ENCODE measurements at regions not wholly inside any gene's neighbourhood (a gene's known extent, or its start where the extent isn't known, plus 50 kb on each side); places are given as distances from the start of the nearest gene placed in this dataset.
"Not testable (repeated sequence)": the region's sequence is repeated elsewhere in the genome, so short reads cannot be mapped to it uniquely, and the experiment has no call there.

DNA sequence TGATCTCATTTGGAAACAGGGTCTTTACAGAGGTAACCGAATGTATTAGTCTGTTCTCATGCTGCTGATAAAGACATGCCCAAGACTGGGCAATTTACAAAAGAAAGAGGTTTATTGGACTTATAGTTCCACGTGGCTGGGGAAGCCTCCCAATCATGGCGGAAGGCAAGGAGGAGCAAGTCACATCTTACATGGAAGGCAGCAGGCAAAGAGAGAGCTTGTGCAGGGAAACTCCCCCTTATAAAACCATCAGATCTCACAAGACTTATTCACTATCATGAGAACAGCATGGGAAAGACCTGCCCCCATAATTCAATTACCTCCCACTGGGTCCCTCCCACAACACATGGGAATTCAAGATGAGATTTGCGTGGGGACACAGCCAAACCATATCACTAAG lies 171.8 kb upstream of the ID2 start:
- in situ Hi-C loops (cut with HindIII; ENCODE audit: low sequenced_read_pairs), result not testable (repeated sequence)

DNA sequence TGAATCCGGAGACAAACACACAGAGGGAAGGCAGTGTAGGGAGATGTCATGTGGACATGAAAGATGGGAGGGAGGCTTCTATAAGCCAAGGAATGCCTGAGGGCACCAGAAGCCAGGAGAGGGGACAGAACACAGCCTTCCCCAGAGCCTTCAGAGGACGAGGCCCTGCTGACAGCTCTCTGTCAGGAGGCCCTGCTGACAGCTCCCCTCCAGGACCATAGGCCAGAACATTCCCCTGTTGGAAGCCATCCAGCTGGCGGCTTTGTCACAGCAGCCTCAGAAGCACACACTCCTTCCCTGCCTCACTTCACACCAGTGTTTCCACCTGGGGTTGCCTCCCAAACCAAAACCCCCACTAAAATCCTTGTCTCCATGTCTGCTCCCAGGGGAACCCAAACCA lies 171.3 kb upstream of the ID2 start:
- in situ Hi-C loops (cut with HindIII; ENCODE audit: low sequenced_read_pairs), result no loop called here

DNA sequence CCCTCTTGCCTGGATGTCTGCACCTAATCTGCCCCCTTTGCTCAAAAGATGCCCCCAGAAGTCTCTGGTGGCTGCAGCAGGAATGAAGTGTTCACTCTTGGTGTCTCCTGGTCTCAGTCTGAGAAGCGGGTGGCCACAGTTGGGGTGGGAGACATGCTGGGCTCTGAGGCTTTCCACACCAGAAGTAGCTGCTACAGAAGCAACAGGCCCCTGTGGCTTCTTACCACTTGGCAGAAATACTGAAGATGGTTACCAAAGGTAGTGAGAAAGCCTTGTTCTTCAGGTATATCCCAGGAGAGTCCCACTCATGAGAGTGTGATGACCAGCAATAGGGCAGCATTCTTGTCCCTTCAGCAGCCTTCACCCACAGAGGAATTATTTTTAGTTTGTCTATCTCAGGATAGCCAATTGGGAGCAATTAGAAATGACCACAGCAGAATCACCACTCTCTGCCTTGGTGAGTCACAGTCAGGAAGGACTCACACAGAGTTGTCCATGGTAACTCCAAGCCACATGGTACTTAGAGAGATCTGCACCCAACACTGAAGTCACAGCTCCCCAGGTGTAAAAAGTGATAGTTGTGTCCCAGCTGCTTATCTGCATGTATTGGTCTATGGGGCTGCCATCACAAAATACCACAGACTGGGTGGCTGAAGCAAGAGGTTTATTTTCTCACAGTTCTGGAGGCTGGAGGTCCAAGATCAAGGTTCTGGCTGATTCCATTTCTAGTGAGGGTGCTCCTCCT lies 169.8 kb upstream of the ID2 start:
- in situ Hi-C loops (cut with HindIII; ENCODE audit: low sequenced_read_pairs), result no loop called here

DNA sequence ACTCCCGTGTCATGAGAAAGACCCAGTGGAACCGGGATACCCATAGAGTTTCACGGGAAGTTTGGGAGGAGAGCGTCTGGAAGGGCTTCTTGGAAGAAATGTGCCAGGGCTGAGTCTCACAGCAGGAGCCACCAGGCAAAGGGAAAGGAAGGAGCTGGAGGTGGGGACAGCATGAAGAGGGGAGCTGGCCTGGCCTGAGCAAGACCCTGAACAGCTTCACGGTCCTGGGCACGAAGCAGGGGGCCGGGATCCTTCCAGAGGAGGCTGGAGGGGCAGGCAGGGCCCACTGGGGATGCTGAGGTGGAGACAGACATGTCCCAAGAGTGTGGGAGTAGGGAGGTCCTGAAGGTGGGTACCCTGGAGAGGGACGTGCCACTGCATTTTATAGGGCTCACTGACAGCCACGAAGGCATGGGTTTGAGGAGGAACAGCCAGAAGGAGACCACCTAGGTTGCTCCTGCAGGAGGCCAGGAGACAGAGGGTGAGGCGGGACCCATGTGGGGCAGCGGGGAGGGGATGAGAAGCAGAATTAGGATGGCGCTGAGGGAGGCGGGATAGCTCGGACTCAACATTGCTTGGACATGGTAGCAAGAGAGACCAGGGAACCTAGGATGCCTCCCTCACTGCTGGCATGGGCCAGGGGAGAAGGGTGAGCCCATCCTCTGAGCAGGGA lies 168.1 kb upstream of the ID2 start:
- in situ Hi-C loops (cut with HindIII; ENCODE audit: low sequenced_read_pairs), result no loop called here

DNA sequence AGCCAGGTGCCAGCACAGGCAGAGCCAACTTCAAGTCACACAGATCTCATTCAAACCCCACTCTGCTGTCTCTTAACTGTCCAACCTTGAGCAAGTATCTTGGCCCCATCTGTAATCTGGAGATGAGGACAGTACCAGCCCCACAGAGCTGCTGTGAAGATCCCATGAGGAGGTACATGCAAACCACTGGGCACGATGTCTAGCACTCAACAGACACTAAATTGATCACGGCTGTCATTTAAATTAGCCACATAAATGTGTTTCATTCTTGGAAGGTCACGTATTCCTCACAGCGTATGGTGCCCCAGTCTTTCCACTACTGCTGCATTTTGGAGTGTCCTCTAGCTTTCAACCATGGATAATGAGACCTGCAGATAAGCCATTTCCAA lies 167.6 kb upstream of the ID2 start:
- in situ Hi-C loops (cut with HindIII; ENCODE audit: low sequenced_read_pairs), result no loop called here

DNA sequence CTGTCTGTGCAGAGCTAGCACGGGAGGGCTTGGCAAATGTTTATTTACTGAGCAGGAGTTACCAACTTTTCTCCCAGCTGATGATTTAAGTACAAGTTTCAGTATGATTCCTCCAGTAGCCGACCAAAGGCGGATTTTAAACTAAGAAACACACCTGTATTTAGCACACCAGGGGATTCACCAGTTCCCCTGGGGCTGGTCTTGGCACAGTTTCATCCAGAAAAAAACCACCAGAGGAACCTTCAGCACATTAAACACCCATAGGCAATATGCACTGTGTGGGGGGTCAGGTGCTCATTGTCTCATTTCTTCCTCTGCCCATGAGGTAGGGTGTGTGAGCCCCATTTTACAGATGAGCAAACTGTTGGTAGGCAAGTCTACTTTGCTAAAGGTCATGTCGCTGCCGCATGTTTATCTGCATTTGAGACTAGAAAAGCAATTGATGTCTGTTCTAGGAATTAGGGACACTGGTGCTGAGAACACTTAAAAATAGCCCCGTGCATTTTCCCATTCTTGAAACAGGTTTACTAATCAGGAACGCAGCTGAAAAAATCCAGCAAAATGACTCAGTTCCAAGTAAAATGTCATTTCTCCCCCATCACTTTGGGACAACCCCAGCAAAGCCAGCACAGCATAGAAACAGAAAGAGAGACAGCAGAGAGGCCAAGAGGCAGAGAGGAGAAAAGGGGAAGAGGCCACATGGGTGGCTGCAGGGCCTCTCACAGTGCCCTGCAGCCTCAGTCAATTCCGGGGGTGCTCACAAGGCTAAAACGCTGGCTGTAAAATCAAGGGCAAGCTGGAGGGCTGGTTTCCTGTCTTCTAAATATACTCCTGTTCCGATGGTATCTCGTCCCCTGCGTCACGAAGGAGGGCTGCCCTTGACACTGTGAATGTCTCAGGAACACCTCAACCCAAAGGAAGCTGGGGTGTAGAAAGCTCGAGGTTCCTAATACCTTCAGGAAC lies 166.8 kb upstream of the ID2 start:
- in situ Hi-C loops (cut with HindIII; ENCODE audit: low sequenced_read_pairs), result no loop called here

DNA sequence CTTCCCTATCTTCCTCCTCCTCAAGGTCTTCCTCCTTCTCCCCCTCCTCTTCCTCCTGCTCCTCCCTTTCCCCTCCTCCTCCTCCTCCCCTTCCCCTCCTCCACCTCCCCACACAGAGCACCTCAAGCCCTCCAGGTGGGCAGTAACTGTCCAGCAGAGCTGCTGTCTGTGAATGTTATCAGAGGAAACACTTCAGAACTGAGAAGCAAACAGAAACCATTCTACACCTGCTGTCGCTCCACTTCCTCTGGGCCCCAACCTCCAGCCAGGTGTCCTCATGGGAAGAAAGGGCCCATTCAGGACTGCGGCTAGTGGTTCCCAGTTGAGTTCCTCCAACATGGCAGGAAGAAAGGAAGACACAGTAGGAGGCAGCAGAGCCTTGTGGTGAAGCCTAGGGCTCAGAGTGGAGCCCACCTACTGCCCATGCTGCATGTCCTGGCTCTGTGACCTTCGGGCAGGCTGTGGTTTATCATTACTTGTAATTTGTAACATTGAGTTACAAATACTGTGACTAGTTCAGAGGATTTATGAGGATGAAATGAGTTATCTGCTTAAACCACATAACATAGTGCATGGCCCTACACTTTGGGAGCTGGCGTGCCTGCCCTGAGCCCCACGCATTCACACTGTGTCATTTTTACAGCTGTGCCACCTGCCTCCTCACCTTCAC lies 165.9 kb upstream of the ID2 start:
- in situ Hi-C loops (cut with HindIII; ENCODE audit: low sequenced_read_pairs), result no loop called here

DNA sequence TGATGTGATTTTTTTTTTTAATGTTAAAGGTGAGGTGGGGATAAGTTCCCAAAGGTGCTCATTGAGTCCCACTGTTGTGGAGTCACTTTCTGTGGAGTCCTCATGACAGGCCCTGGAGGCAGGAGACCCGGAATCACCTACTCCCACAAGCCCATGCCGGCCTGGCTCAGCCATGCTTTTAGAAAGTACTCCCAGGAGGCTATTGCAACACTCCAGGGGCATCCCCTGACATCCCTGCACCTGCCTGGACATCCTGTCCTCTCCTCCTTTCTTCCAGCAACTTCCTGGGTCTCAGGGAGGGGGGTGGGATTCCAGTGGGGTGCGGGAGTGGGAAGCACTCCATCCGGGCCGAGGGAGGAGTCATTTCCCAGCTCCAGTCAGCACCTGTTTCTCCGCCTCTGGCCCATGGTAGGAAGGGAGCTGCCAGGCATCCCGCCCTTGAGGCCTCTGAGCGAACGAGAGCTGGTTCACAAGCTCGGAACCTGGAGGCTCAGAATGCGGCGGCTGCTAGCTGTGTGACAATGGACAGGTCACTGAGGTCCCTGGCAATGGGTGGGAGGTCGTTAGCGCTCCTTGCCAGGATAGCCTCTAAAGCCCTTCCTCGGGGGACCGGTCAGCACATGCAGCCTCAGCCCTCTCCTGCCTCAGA lies 163.9 kb upstream of the ID2 start:
- in situ Hi-C loops (cut with HindIII; ENCODE audit: low sequenced_read_pairs), result no loop called here

DNA sequence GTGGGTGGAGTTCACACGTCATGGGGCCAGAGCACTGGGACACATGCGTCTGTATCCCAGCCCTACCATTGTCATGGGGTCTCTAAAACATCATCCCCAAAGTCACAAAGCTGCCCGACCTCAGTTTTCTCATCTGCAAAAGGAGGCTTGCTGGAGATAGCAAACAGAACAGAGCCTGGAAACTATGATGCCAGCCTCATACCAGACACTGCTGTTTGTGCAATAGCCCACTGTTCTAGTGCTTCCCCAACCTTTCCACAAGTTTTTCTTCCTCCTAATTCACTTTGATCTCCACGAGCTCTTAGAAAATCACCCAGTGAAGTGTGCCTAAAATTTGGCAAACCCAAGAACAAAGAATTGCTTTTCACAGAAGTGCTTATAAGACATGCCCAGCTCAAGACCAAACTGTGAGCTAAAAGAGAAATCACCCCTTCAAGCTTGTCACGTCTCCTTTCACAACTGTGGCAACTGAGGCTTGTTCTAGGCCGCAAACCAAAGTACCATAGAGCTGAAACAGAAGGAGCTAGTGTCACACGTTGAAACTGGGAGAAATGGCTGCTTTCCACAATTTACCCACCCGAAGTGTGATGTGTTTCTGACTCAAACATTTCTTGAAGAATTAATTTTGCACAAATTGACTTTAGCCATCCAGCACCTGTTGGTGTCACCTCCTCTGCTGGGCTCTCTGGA lies 162.7 kb upstream of the ID2 start:
- in situ Hi-C loops (cut with HindIII; ENCODE audit: low sequenced_read_pairs), result no loop called here

DNA sequence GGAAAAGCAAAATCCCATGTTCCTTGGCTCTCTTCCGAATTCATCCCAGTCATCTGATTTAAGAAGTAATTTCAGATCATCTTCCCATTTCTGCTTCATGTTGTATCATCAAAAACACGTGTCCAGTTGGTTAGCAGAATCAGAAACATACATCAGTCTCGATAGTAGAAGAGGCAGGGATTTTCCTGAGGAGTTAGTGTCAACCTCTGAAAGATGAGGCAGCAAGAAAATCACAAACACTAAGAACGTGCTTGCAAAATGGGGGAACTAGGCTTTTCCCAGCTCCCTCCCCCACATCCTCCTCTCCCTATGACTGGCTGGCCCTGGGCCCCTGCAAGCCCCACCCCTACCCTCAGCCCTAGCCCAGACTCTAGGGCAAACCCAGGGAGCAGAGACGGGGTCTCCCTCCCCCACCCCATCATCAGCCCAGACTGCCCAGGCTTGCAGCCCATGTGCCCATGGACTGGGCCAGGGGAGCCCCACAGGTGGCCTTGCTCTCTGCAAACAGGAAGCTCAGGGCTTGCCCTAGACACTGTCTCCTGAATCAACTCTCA lies 161.0 kb upstream of the ID2 start:
- in situ Hi-C loops (cut with HindIII; ENCODE audit: low sequenced_read_pairs), result no loop called here

DNA sequence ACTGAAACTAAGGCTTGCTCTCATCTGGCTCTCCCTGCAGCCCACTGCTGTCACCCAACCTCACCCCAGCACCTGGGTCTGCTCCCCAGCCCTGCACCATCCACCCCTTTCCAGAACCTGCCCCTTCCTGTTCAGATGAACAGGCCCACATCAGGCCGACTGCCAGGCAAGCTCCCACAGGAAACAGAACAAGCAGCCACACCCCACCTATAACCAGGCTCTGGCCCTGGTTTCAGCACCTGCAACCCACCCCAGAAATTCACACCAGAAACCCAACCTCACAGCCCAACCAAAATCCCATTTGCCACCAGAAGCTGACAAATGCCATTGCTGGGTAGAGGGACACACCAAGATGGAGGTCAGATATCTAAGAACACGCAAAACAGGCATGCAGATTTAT lies 159.2 kb upstream of the ID2 start:
- in situ Hi-C loops (cut with HindIII; ENCODE audit: low sequenced_read_pairs), result no loop called here

DNA sequence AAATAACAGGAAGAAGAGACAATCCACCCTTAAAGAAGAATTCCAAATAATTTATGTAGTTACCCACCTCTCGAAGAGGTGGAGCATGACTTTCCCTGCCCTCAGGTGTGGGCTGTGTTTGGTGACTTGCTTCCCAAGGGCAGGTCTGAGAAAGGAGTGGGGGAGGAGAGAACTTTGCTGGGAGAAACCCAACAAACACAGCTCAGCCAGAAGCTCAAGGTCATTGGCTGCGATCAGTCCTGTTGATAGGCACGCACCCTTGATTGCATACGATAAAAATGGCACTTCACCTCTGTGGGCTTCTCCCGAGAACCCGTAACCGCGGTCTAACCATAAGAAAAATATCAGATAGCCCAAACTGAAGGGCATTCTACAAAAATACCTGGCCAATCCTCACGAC lies 157.5 kb upstream of the ID2 start:
- in situ Hi-C loops (cut with HindIII; ENCODE audit: low sequenced_read_pairs), result no loop called here

DNA sequence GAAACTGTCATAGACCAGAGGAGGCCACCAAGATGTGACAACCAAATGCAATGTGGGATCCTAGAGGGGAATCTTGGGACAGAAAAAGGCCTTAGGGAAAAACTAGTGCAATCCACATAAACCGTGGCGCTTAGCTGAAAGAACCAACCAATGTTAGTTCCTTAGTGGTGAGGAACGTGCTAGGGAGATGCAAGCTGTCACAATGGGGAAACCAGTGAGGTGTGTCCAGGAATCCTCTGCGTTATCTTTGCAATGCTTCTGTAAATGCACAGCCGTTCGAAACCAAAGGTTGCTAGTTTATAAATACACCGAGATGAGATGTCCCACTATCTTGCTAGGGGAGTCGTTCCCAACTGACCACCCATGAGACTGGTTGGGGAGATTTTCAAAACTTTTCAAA lies 157.0 kb upstream of the ID2 start:
- in situ Hi-C loops (cut with HindIII; ENCODE audit: low sequenced_read_pairs), result no loop called here

DNA sequence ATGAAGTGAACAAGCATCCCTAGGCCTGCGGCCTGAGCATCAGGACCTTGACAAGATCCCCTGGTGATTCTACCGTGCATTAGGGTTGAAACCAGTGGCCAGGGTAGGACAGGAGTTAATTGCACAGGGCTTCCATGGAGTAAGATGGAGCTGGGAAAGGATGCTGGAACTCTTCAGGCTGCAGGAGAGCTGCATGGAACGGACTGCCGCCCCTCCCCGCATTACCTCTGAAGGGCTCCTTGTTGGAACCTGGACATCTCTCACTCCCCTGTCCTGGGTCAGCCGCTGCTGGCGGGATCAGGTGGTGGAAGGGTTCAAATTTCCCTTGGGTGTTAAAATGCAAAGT lies 156.6 kb upstream of the ID2 start:
- in situ Hi-C loops (cut with HindIII; ENCODE audit: low sequenced_read_pairs), result no loop called here

DNA sequence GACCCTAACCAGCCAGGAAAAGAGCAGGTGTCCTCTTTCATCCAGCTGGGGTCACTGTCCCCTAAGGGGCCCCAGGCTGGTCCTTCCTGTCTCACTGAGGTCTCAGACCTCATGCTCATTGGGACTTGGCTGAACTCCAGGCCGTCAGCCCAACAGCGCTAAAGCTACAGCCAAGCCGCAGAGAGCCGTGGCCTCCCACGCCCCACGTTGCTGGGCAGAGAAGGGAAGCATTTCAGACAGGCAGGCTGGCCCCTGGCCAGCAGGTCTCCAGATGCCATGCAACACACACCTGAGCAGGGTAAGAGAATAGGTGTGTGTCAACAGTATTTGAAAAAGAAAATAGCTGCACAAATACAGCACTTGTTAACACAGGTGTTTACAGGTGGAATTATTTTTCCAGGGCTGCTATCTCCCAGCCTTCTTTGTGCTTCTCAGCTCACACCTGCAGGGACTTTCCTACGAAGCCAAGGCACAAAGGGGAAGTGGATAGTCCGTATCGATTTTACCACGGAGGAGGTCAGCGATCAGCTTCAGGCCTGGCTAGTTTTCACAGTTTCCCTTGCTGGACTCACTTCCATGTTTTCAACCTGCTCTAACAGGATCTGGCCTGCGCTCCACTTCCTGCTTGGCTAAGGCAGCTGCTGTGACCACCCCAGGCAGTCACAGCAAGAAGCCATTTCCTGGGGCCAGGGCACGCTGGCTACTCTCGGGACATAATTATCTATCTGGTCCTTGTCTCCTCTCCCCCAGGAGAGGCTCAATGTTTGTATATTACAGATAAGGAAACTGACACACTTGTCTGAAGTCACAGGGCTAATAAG lies 156.1 kb upstream of the ID2 start:
- in situ Hi-C loops (cut with HindIII; ENCODE audit: low sequenced_read_pairs), result no loop called here

DNA sequence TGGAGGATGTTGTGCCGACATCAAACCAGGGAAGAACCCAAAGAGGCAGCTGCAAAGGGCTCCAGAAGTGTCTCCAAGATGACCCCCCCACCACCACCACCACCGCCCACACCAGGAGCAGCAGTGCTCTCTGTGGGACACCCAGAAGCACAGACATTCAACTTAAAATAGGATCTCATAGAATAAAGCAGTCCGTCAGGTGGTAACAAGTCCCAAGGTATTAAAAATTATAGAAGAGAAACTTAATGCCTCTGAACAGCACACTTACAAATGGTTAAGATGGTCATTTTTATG lies 155.5 kb upstream of the ID2 start:
- in situ Hi-C loops (cut with HindIII; ENCODE audit: low sequenced_read_pairs), result no loop called here

DNA sequence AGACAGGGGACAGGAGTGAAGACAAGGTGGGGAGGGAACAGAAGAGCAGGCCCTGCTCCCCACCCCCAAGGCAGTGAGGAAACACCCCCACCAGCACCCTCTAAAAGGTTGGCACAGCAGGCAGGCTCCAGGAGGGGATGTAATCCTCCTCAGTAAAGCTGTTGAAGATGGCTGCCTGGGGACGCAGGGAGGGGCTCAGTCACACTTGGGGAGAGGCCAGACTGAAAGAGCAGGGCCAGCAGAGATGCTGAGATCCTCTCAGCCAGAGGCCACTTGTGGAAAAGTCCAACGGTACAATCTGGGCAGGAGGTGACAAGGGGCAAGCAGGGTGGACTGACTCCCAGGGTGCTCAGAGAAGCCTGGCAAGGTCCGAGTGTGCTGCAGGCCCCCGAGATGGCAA lies 154.8 kb upstream of the ID2 start:
- in situ Hi-C loops (cut with HindIII; ENCODE audit: low sequenced_read_pairs), result no loop called here

DNA sequence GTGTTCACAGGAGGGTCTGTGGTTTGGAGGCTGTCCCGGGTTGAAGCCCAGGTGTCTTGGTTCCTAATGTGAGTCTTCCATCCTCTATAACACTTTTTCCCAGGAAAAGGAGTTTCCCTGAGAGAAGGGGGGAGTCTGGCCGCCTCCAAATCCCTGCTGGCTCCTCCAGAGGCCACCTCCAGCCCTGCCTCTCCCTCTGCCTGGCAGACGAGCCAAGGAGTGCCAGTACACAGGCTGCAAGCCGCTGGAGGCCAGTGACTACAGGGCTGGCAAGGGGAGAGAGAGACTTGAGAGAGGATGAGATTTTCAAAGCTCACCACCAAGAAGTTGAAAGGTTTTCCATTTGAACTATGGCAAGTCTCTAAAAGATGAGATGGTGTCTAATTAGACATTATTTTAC lies 154.2 kb upstream of the ID2 start:
- in situ Hi-C loops (cut with HindIII; ENCODE audit: low sequenced_read_pairs), result no loop called here

DNA sequence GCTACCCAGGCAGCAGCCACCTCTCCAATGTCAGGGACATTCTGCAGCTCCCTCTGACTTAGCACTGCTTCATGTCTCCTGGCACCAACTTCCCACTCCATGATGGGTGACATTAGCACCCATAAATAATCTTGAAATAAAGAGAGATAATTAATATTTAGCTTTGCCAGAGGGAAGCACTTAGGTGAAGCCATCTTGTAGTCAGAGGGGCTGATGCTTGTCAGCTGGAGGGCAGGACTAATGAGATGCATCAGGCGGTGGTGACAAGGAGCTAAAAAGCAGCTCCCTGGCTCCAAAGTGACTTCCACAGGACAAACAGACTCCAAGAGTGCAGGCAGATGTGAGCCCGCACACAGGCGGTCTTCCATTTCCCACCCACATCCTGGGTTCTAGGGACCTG lies 153.0 kb upstream of the ID2 start:
- in situ Hi-C loops (cut with HindIII; ENCODE audit: low sequenced_read_pairs), result no loop called here
